IMR-90 (cell line): ENCODE measurements at regions not wholly inside any gene's neighbourhood (a gene's known extent, or its start where the extent isn't known, plus 50 kb on each side); places are given as distances from the start of the nearest gene placed in this dataset.

Source experiments
- ATAC-seq: fragments of 200-7000 bp; cut with Tn5 transposase; 2 replicates; pipeline ENCODE4 v1.9.1; 2020; ENCODE audit warnings: low read depth, mild to moderate bottlenecking, moderate library complexity
- BruUV-seq: library from RNA; stranded (reverse); fragments of 400-500 nt; replicated peaks from 2 replicates; lab custom pipeline; 2021; lab: Mats Ljungman, UMichigan
- CTCF ChIA-PET: fragments of 300-600 bp; formaldehyde crosslinking; extraction: SDS; loops from one replicate; lab custom pipeline; 2021; ENCODE audit warnings: antibody characterized with exemption; lab: Yijun Ruan, JAX
- POLR2A ChIA-PET: fragments of 300-600 bp; sonication (Branson Sonifier 250); formaldehyde crosslinking; loops from one replicate; lab custom pipeline; 2022; ENCODE audit warnings: antibody characterized with exemption; ENCODE audit not compliant: unreplicated experiment; lab: Charles Lee
- DNase-seq: peaks from one replicate; pipeline ENCODE4 v3.0.0; 2013
- H2AFZ ChIP-seq: replicated peaks from 2 replicates; pipeline ENCODE3; 2013; ENCODE audit warnings: low read length, mild to moderate bottlenecking; ENCODE audit not compliant: poor library complexity
- H2AK5ac ChIP-seq: 2 replicates; pipeline ENCODE4 v1.6.1; 2013; ENCODE audit warnings: low read depth, low read length, inconsistent platforms
- H2AK9ac ChIP-seq: replicated peaks from 2 replicates; pipeline ENCODE3; 2013; ENCODE audit warnings: mild to moderate bottlenecking, low read depth, low read length, moderate library complexity; ENCODE audit not compliant: poor library complexity
- H2BK120ac ChIP-seq: 2 replicates; pipeline ENCODE4 v1.6.1; 2013; ENCODE audit warnings: low read depth, low read length, inconsistent platforms
- H2BK15ac ChIP-seq: 3 replicates; pipeline ENCODE4 v1.6.1; 2013; ENCODE audit warnings: low read depth, low read length, inconsistent platforms
- H2BK20ac ChIP-seq: 2 replicates; pipeline ENCODE4 v1.6.1; 2013; ENCODE audit warnings: low read depth, mild to moderate bottlenecking, inconsistent platforms, low read length, moderate library complexity
- H2BK5ac ChIP-seq: 2 replicates; pipeline ENCODE4 v1.6.1; 2013; ENCODE audit warnings: mild to moderate bottlenecking, low read depth, low read length, inconsistent platforms; ENCODE audit not compliant: poor library complexity, severe bottlenecking
- H3K14ac ChIP-seq: replicated peaks from 2 replicates; pipeline ENCODE4 v1.6.1; 2013; ENCODE audit warnings: low read depth, low read length, inconsistent platforms
- H3K18ac ChIP-seq: 2 replicates; pipeline ENCODE4 v1.6.1; 2013; ENCODE audit warnings: low read depth, low read length, control low read depth
- H3K23ac ChIP-seq: 2 replicates; pipeline ENCODE4 v1.6.1; 2013; ENCODE audit warnings: low read depth, low read length, inconsistent platforms
- H3K27ac ChIP-seq: 2 replicates; pipeline ENCODE4 v1.5.1; 2013; ENCODE audit warnings: mild to moderate bottlenecking, control low read depth, low read length; ENCODE audit not compliant: insufficient read depth
- H3K27me3 ChIP-seq: 2 replicates; pipeline ENCODE4 v1.6.1; 2013; ENCODE audit warnings: low read length; ENCODE audit not compliant: control insufficient read depth, insufficient read depth
- H3K36me3 ChIP-seq: 2 replicates; pipeline ENCODE4 v1.6.1; 2013; ENCODE audit warnings: low read length, mixed read lengths; ENCODE audit not compliant: control insufficient read depth, insufficient read depth
- H3K4ac ChIP-seq: 2 replicates; pipeline ENCODE4 v1.6.1; 2013; ENCODE audit warnings: low read depth, low read length, inconsistent platforms
- H3K4me1 ChIP-seq: 2 replicates; pipeline ENCODE4 v1.6.1; 2013; ENCODE audit warnings: low read length, mixed read lengths; ENCODE audit not compliant: control insufficient read depth, insufficient read depth
- H3K4me2 ChIP-seq: 2 replicates; pipeline ENCODE4 v1.6.1; 2013; ENCODE audit warnings: low read depth, mild to moderate bottlenecking, control low read depth, low read length, moderate library complexity
- H3K4me3 ChIP-seq: 2 replicates; pipeline ENCODE4 v1.5.1; 2013; ENCODE audit warnings: low read depth, mild to moderate bottlenecking, control low read depth, low read length, moderate library complexity; ENCODE audit not compliant: insufficient read depth
- H3K56ac ChIP-seq: 2 replicates; pipeline ENCODE4 v1.6.1; 2013; ENCODE audit warnings: low read length, inconsistent platforms; ENCODE audit not compliant: insufficient read depth; ENCODE audit errors: extremely low read depth
- H3K79me1 ChIP-seq, 2 experiments: 2 replicates each; pipeline ENCODE4 v1.6.1; 2013; ENCODE audit warnings: low read length in 2 of 2, inconsistent platforms in 1 of 2, low read depth in 1 of 2
- H3K9ac ChIP-seq: 2 replicates; pipeline ENCODE4 v1.6.1; 2013; ENCODE audit warnings: low read depth, low read length, control low read depth
- H3K9me1 ChIP-seq: 2 replicates; pipeline ENCODE4 v1.6.1; 2013; ENCODE audit warnings: low read length, inconsistent platforms; ENCODE audit not compliant: insufficient read depth
- H3K9me3 ChIP-seq: 2 replicates; pipeline ENCODE4 v1.6.1; 2013; ENCODE audit warnings: low read length; ENCODE audit not compliant: control insufficient read depth, insufficient read depth
- H4K20me1 ChIP-seq: 2 replicates; pipeline ENCODE4 v1.6.1; 2013; ENCODE audit warnings: low read length, inconsistent platforms; ENCODE audit not compliant: insufficient read depth
- H4K5ac ChIP-seq: 2 replicates; pipeline ENCODE4 v1.6.1; 2013; ENCODE audit warnings: mild to moderate bottlenecking, low read depth, low read length, control low read depth
- H4K8ac ChIP-seq, 2 experiments: 2 replicates each; pipeline ENCODE4 v1.6.1; 2013; ENCODE audit warnings: low read depth in 2 of 2, low read length in 2 of 2, control low read depth in 1 of 2, inconsistent platforms in 1 of 2
- H4K91ac ChIP-seq: 2 replicates; pipeline ENCODE4 v1.6.1; 2013; ENCODE audit warnings: low read depth, low read length, inconsistent platforms; ENCODE audit not compliant: insufficient read depth
- BHLHE40 ChIP-seq: fragments of 150-350 bp; IDR thresholded peaks from 2 replicates; pipeline ENCODE4 v1.6.1; 2016; ENCODE audit warnings: mild to moderate bottlenecking, low read depth, low read length
- CEBPB ChIP-seq: IDR thresholded peaks from 2 replicates; pipeline ENCODE4 v1.6.1; 2012; ENCODE audit warnings: low read depth, low read length, improper control_type of control experiment
- CHD1 ChIP-seq: IDR thresholded peaks from 2 replicates; pipeline ENCODE4 v1.6.1; 2012; ENCODE audit warnings: low read depth, low read length, improper control_type of control experiment
- FOS ChIP-seq: fragments of 150-350 bp; IDR thresholded peaks from 2 replicates; pipeline ENCODE4 v1.6.1; 2016; ENCODE audit warnings: low read depth, low read length
- MAFK ChIP-seq: IDR thresholded peaks from 2 replicates; pipeline ENCODE4 v1.6.1; 2012; ENCODE audit warnings: low read depth, low read length, improper control_type of control experiment
- MAZ ChIP-seq: IDR thresholded peaks from 2 replicates; pipeline ENCODE4 v1.6.1; 2012; ENCODE audit warnings: low read depth, mild to moderate bottlenecking, low read length, improper control_type of control experiment, moderate library complexity, borderline replicate concordance
- MXI1 ChIP-seq: IDR thresholded peaks from 2 replicates; pipeline ENCODE4 v1.6.1; 2012; ENCODE audit warnings: low read depth, mild to moderate bottlenecking, low read length, moderate library complexity, borderline replicate concordance
- NFE2L2 ChIP-seq: fragments of 150-350 bp; IDR thresholded peaks from 2 replicates; pipeline ENCODE4 v1.6.1; 2016; ENCODE audit warnings: low read depth, mild to moderate bottlenecking, low read length
- POLR2A ChIP-seq: IDR thresholded peaks from 2 replicates; pipeline ENCODE4 v1.6.1; 2012; ENCODE audit warnings: mild to moderate bottlenecking, low read depth, low read length
- RAD21 ChIP-seq: IDR thresholded peaks from 2 replicates; pipeline ENCODE4 v1.6.1; 2012; ENCODE audit warnings: low read length, improper control_type of control experiment
- RCOR1 ChIP-seq: IDR thresholded peaks from 2 replicates; pipeline ENCODE4 v1.6.1; 2012; ENCODE audit warnings: mild to moderate bottlenecking, low read length, improper control_type of control experiment; ENCODE audit not compliant: insufficient replicate concordance
- RFX5 ChIP-seq: IDR thresholded peaks from 2 replicates; pipeline ENCODE4 v1.8.0; 2012; ENCODE audit warnings: low read depth, mild to moderate bottlenecking, low read length, moderate library complexity
- SMC3 ChIP-seq: fragments of 150-350 bp; IDR thresholded peaks from 2 replicates; pipeline ENCODE4 v1.6.1; 2016; ENCODE audit warnings: low read depth, mild to moderate bottlenecking, antibody characterized with exemption, low read length, moderate library complexity
- USF2 ChIP-seq: fragments of 150-350 bp; IDR thresholded peaks from 2 replicates; pipeline ENCODE4 v1.6.1; 2017; ENCODE audit warnings: mild to moderate bottlenecking, antibody characterized with exemption, low read length, low read depth
- WGBS, 2 experiments: methylation state at CpG; one replicate each; pipeline versions ENCODE4 v1.1.5 to v1.1.7; 2013; ENCODE audit warnings: missing lambda C conversion rate in 2 of 2; ENCODE audit not compliant: insufficient read length in 1 of 2; ENCODE audit errors: extremely low coverage in 2 of 2; 5-methylcytosine and 5-hydroxymethylcytosine counted together
- dilution Hi-C: fragments of 300-500 bp; cut with HindIII; formaldehyde crosslinking; loops from one replicate; pipeline ENCODE4 v1.14.3; 2018; ENCODE audit warnings: low sequenced_read_pairs; ENCODE audit not compliant: unreplicated experiment
- in situ Hi-C: fragments of 300-500 bp; cut with MboI; formaldehyde crosslinking; loops from 3 replicates; pipeline ENCODE4 v1.14.3; 2019; ENCODE audit warnings: low sequenced_read_pairs, inconsistent platforms, mixed read lengths
- intact Hi-C: fragments of 100-400 bp; cut with micrococcal nuclease; formaldehyde crosslinking; loops from 2 replicates; pipeline ENCODE4 v1.10.0; 2022
- TF ChIP-seq, protein P1 (sequence below): fragments of 150-350 bp; IDR thresholded peaks from 2 replicates; pipeline ENCODE4 v1.6.1; 2016; ENCODE audit warnings: low read depth, mild to moderate bottlenecking, low read length, moderate library complexity, borderline replicate concordance
- TF ChIP-seq, protein P2 (sequence below): conservative IDR thresholded peaks from 2 replicates; pipeline ENCODE4 v1.5.1; 2012; ENCODE audit warnings: mild to moderate bottlenecking, low read depth, low read length, improper control_type of control experiment

- intact Hi-C loops (no loop called here), dilution Hi-C loops (no loop called here), in situ Hi-C loops (loop anchor here (10.0 kb wide), 1 partner anchor 1276 kb away; no protein-coding TSS in a partner anchor)
- no peaks in the 10 kb centered on the region for H3K9me1 ChIP-seq
- no peak overlapping the region for H3K9ac ChIP-seq
- ATAC-seq, result no peak
- H2BK5ac ChIP-seq, result no peak overlapping the region
- CTCF ChIA-PET, result no interaction called here
- no TSS peak for BruUV-seq
- H2AK9ac ChIP-seq, result no peak overlapping the region
- WGBS, 2 experiments, result 67% methylated on average over 10 of the region's 39 CpGs; no CpG with 5 or more reads in 1 of the 2 experiments
- H2BK120ac ChIP-seq, result no peak overlapping the region
- no peaks in the 10 kb centered on the region for H4K20me1 ChIP-seq
- H3K27me3 ChIP-seq, result 0 out of 2 replicates have a peak, but pooled peaks cover 2% of the 10 kb centered on the region
- H3K4me3 ChIP-seq, result no peak overlapping the region
- H4K8ac ChIP-seq, result no peak overlapping the region
- no peak for DNase-seq
- H3K27ac ChIP-seq, result no peak overlapping the region
- TF ChIP-seq RFX5, result no peak
- TF ChIP-seq, protein P1, sequence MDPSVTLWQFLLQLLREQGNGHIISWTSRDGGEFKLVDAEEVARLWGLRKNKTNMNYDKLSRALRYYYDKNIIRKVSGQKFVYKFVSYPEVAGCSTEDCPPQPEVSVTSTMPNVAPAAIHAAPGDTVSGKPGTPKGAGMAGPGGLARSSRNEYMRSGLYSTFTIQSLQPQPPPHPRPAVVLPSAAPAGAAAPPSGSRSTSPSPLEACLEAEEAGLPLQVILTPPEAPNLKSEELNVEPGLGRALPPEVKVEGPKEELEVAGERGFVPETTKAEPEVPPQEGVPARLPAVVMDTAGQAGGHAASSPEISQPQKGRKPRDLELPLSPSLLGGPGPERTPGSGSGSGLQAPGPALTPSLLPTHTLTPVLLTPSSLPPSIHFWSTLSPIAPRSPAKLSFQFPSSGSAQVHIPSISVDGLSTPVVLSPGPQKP, result no peak
- TF ChIP-seq RCOR1, result no peak
- no peak for TF ChIP-seq CEBPB
- TF ChIP-seq NFE2L2, result no peak
- TF ChIP-seq RAD21, result no peak
- no peak for TF ChIP-seq FOS
- TF ChIP-seq CHD1, result no peak
- no peak for TF ChIP-seq BHLHE40
- TF ChIP-seq, protein P2, sequence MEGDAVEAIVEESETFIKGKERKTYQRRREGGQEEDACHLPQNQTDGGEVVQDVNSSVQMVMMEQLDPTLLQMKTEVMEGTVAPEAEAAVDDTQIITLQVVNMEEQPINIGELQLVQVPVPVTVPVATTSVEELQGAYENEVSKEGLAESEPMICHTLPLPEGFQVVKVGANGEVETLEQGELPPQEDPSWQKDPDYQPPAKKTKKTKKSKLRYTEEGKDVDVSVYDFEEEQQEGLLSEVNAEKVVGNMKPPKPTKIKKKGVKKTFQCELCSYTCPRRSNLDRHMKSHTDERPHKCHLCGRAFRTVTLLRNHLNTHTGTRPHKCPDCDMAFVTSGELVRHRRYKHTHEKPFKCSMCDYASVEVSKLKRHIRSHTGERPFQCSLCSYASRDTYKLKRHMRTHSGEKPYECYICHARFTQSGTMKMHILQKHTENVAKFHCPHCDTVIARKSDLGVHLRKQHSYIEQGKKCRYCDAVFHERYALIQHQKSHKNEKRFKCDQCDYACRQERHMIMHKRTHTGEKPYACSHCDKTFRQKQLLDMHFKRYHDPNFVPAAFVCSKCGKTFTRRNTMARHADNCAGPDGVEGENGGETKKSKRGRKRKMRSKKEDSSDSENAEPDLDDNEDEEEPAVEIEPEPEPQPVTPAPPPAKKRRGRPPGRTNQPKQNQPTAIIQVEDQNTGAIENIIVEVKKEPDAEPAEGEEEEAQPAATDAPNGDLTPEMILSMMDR, result no peak
- TF ChIP-seq MAFK, result no peak
- TF ChIP-seq MXI1, result no peak
- TF ChIP-seq USF2, result no peak
- no peak for TF ChIP-seq MAZ
- no peak for TF ChIP-seq POLR2A
- TF ChIP-seq SMC3, result no peak
- H2AFZ ChIP-seq, result no peak overlapping the region
- H2BK20ac ChIP-seq, result no peak overlapping the region
- no peaks in the 10 kb centered on the region for H3K9me3 ChIP-seq
- H3K4me2 ChIP-seq, result no peak overlapping the region
- POLR2A ChIA-PET, result no interaction called here
- H3K36me3 ChIP-seq, result no peaks in the 10 kb centered on the region
- H3K56ac ChIP-seq, result no peak overlapping the region
- H2BK15ac ChIP-seq, result no peak overlapping the region
- H3K14ac ChIP-seq, result no peak overlapping the region
- H3K23ac ChIP-seq, result no peak overlapping the region
- H3K4me1 ChIP-seq, result peaks cover 5% of the 10 kb centered on the region; the same call in 1 of the 2 replicates
- no peak overlapping the region for H4K91ac ChIP-seq
- no peak overlapping the region for H3K4ac ChIP-seq
- 0 out of 4 replicates have a peak, but pooled peaks cover 0 to 5% of the 10 kb centered on the region in 2 experiments for H3K79me1 ChIP-seq
- H2AK5ac ChIP-seq, result no peak overlapping the region
- no peak overlapping the region for H3K18ac ChIP-seq
- no peak overlapping the region for H4K5ac ChIP-seq
These were observed 127.6 kb upstream of the C11orf58 start for GRCh38 chr11:16610738-16611388.
